ENCODE measurements at regions not wholly inside any gene's neighbourhood (a gene's known extent, or its start where the extent isn't known, plus 50 kb on each side); places are given as distances from the start of the nearest gene placed in this dataset.
A peak's percentile ranks its signal among the peaks of the same experiment; 100 is the strongest.

- H3K4me1 ChIP-seq (ENCODE audit: insufficient read depth, low read length): no peaks in the 10 kb centered on the region
- POLR2A ChIA-PET: no interaction called here
- in situ Hi-C loops (cut with HindIII; ENCODE audit: extremely low pct_ligation_motif_present, low pct_unique_long_range_greater_than_20kb) (loop anchor here (5.0 kb wide), 1 partner anchor 809 kb away; no protein-coding TSS in a partner anchor), intact Hi-C loops (cut with micrococcal nuclease; ENCODE audit: unreplicated experiment) (no loop called here)
- H4K20me1 ChIP-seq (ENCODE audit: insufficient read depth, low read length): no peaks in the 10 kb centered on the region
- no peak overlapping the region for H3K4me2 ChIP-seq (ENCODE audit: low read depth, low read length)
- WGBS (ENCODE audit: low lambda C conversion rate): 9% methylated on average over 4 of the region's 4 CpGs
- no peak overlapping the region for H2AFZ ChIP-seq (ENCODE audit: low read length)
- ATAC-seq: peak; percentile 50; the same call in 2 of the 3 replicates
- CTCF ChIA-PET (ENCODE audit: low intra/inter-chr PET ratio, low total read pairs): interaction anchor here (2.0 kb wide), 1 partner anchor 811 kb away, joined by 33 read pairs; no protein-coding TSS in a partner anchor
- no peak overlapping the region for H3K9ac ChIP-seq (ENCODE audit: insufficient read depth, low read depth, low read length)
- H3K27me3 ChIP-seq (ENCODE audit: control insufficient read depth in 1 of 2, insufficient read depth in 2 of 2, low read length in 2 of 2): peaks cover 0 to 2% of the 10 kb centered on the region in 2 experiments; a peak in 1 of 5 replicates
- no peak overlapping the region for H3K27ac ChIP-seq (ENCODE audit: extremely low read length, insufficient read depth, low read length)
- TF ChIP-seq ISL2 (CRISPR knock-in tag; IDR thresholded peaks at IDR 0.05): no peak
- 0 out of 2 replicates have a peak, but pooled peaks have one; percentile 6 for TF ChIP-seq CEBPB (IDR thresholded peaks at IDR 0.05; ENCODE audit: borderline replicate concordance, low read depth, low read length)
- 0 out of 2 replicates have a peak, but pooled peaks have one; percentile 14 for TF ChIP-seq ZNF772 (CRISPR knock-in tag; IDR thresholded peaks at IDR 0.05)
- H3K9me3 ChIP-seq (ENCODE audit: low read length): no peaks in the 10 kb centered on the region
- H3K79me2 ChIP-seq (ENCODE audit: insufficient read depth, low read length): no peaks in the 10 kb centered on the region
- no peak for FAIRE-seq
- H3K4me3 ChIP-seq (replicated peaks in 1 of 3; ENCODE audit: insufficient read depth in 1 of 3, low read depth in 2 of 3, low read length in 3 of 3): no peak overlapping the region
- BruUV-seq (replicated peaks): no TSS peak
- no peak for DNase-seq (ENCODE audit: low spot score)
- no peaks in the 10 kb centered on the region for H3K36me3 ChIP-seq (replicated peaks in 1 of 2; ENCODE audit: control insufficient read depth in 1 of 2, insufficient read depth in 2 of 2, low read length in 2 of 2)
These were observed 77.4 kb upstream of the GCFC2 start for GRCh38 chr2:75788154-75788553.

DNA sequence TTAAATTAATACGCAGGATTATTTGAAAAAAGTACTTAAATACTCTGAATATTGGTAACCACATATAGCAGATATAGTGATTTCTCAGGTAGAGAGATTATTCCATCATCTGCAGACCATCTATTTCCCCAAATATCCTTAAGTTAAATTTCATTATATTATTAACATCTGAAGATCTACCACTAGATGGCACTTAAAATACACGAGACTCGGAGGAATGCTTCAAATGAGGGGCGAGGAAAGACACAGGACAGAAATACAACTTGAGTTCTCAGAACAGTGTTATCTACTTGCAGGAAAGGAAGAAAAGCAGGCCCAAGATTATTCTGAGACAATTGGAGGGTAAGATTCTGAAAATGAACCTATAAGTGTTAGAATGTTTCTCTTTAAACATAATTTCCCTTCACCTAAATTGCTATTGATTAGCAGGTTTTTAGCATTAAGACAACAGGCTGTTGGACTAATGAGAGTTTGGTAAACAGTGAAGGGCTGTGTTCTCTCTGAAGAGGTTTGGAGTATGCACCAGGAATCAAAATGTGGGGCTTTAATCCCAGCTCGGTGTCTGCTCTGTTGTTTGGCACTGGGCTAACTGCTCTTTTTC is 76.9 kb upstream of the GCFC2 start:
- Histone ChIP-seq H3K9me3 (ENCODE audit: low read length) (no peaks in the 10 kb centered on the region), H4K20me1 (ENCODE audit: insufficient read depth, low read length) (no peaks in the 10 kb centered on the region), H3K4me3 (replicated peaks in 1 of 3; ENCODE audit: insufficient read depth in 1 of 3, low read depth in 2 of 3, low read length in 3 of 3) (no peak overlapping the region), H3K9ac (ENCODE audit: insufficient read depth, low read depth, low read length) (no peak overlapping the region), H3K36me3 (replicated peaks in 1 of 2; ENCODE audit: control insufficient read depth in 1 of 2, insufficient read depth in 2 of 2, low read length in 2 of 2) (no peaks in the 10 kb centered on the region), H3K27ac (ENCODE audit: extremely low read length, insufficient read depth, low read length) (no peak overlapping the region), H3K79me2 (ENCODE audit: insufficient read depth, low read length) (no peaks in the 10 kb centered on the region), H3K4me2 (ENCODE audit: low read depth, low read length) (no peak overlapping the region), H2AFZ (ENCODE audit: low read length) (no peak overlapping the region), H3K4me1 (ENCODE audit: insufficient read depth, low read length) (no peaks in the 10 kb centered on the region), H3K27me3 (ENCODE audit: control insufficient read depth in 1 of 2, insufficient read depth in 2 of 2, low read length in 2 of 2) (peaks cover 0 to 2% of the 10 kb centered on the region in 2 experiments; a peak in 1 of 5 replicates)
- 6% methylated on average over 5 of the region's 5 CpGs for WGBS (ENCODE audit: low lambda C conversion rate)
- ATAC-seq (peak; percentile 81), DNase-seq (ENCODE audit: low spot score) (peak; percentile 44), FAIRE-seq (peak; percentile 55)
- POLR2A ChIA-PET: no interaction called here
- intact Hi-C loops (cut with micrococcal nuclease; ENCODE audit: unreplicated experiment): loop anchor here (1.0 kb wide), 2 partner anchors 207 to 812 kb away; no protein-coding TSS in a partner anchor
- BruUV-seq (replicated peaks): no TSS peak
- CTCF ChIA-PET (ENCODE audit: low intra/inter-chr PET ratio, low total read pairs): interaction anchor here (0.8 to 2.0 kb wide), 2 partner anchors 207 to 812 kb away, joined by 3 to 33 read pairs; no protein-coding TSS in a partner anchor
- in situ Hi-C loops (cut with HindIII; ENCODE audit: extremely low pct_ligation_motif_present, low pct_unique_long_range_greater_than_20kb): loop anchor here (5.0 kb wide), 1 partner anchor 810 kb away; no protein-coding TSS in a partner anchor
- TF ChIP-seq WIZ (CRISPR knock-in tag; IDR thresholded peaks at IDR 0.05) (no peak), RAD21 (CRISPR knock-in tag; IDR thresholded peaks at IDR 0.05) (0 out of 2 replicates have a peak, but pooled peaks have one; percentile 26), SMARCE1 (IDR thresholded peaks at IDR 0.05; ENCODE audit: borderline replicate concordance) (no peak), NR2F2 (IDR thresholded peaks at IDR 0.05; ENCODE audit: borderline replicate concordance, low read depth) (no peak), NFYB (CRISPR knock-in tag; IDR thresholded peaks at IDR 0.05) (no peak), SMC3 (IDR thresholded peaks at IDR 0.05; ENCODE audit: low read length) (peak; percentile 68), ZNF530 (CRISPR knock-in tag; IDR thresholded peaks at IDR 0.05; ENCODE audit: low read depth) (no peak)
- TF ChIP-seq, protein P1, sequence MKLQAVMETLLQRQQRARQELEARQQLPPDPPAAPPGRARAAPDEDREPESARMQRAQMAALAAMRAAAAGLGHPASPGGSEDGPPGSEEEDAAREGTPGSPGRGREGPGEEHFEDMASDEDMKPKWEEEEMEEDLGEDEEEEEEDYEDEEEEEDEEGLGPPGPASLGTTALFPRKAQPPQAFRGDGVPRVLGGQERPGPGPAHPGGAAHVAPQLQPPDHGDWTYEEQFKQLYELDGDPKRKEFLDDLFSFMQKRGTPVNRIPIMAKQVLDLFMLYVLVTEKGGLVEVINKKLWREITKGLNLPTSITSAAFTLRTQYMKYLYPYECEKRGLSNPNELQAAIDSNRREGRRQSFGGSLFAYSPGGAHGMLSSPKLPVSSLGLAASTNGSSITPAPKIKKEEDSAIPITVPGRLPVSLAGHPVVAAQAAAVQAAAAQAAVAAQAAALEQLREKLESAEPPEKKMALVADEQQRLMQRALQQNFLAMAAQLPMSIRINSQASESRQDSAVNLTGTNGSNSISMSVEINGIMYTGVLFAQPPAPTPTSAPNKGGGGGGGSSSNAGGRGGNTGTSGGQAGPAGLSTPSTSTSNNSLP (IDR thresholded peaks at IDR 0.05; ENCODE audit: low read depth, low read length): 0 out of 2 replicates have a peak, but pooled peaks have one; percentile 20
- TF ChIP-seq, protein P2, sequence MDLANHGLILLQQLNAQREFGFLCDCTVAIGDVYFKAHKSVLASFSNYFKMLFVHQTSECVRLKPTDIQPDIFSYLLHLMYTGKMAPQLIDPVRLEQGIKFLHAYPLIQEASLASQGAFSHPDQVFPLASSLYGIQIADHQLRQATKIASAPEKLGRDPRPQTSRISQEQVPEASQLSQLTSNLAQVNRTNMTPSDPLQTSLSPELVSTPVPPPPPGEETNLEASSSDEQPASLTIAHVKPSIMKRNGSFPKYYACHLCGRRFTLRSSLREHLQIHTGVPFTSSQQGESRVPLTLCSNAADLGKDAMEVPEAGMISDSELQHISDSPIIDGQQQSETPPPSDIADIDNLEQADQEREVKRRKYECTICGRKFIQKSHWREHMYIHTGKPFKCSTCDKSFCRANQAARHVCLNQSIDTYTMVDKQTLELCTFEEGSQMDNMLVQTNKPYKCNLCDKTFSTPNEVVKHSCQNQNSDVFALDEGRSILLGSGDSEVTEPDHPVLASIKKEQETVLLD (CRISPR knock-in tag; IDR thresholded peaks at IDR 0.05; ENCODE audit: low read depth): no peak
